ENCODE measurements at regions not wholly inside any gene's neighbourhood (a gene's known extent, or its start where the extent isn't known, plus 50 kb on each side); places are given as distances from the start of the nearest gene placed in this dataset.

DNA sequence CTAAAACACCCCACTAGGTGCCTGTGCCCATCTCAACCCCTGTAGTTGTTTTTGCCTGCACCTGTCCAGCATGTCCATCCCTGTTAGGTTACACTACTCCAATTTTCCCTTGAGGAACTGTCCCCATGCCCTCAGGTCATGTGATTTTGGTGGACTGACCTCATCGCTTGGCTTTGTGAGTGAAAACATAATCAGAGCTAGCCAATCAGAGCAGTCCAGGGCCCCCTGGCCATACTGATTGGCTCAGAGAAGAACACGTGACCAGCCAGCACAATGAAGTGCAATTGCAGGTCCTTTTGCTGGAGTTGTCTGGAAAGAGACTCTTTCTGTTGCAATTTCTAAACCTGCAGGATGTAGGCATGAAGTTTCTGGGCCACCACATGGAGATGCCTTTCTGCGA lies 303.3 kb upstream of the PROX1 start:
- H3K4me3 ChIP-seq: no peak overlapping the region
- no peaks in the 10 kb centered on the region for H3K36me3 ChIP-seq
- no peak for TF ChIP-seq CTCF (IDR thresholded peaks at IDR 0.05)
- no peaks in the 10 kb centered on the region for H3K9me3 ChIP-seq
- H3K4me1 ChIP-seq (ENCODE audit: control insufficient read depth in 1 of 2, low read depth in 2 of 2): no peaks in the 10 kb centered on the region
- ATAC-seq (ENCODE audit: insufficient number of reproducible peaks, low FRiP score, low read depth): no peak
- DNase-seq (ENCODE audit: low spot score): no peak
- no peaks in the 10 kb centered on the region for H3K27me3 ChIP-seq (replicated peaks; ENCODE audit: insufficient read depth)
- no peak overlapping the region for H3K27ac ChIP-seq

DNA sequence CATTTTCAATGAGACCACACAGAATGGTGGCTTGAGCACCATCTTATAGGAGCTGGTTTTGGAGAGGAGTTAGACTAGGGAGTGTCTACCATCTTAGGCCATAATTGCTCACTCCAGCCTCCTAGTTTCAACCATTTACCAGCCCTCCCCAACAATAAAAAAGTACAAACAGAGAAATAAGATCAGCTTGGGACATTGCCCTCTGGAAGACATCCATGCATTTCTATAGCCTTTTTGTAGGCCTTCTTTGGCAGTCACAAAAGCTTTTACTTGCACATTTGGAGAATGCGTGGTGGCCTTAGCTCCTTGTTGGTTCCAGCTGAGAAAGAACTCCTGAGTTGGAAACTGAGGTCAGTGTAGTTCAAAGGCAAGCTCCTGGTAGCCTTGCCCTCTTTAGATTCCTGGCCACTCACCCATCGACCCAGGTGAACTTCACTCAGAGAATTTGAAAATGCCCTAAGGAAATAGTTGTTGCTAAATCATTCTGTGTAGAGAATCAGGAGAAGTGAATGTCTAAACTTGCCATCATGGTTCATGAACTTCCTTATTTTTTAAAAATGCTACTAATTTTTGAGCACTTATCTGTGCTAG lies 301.7 kb upstream of the PROX1 start:
- no peak overlapping the region for H3K4me3 ChIP-seq
- no peaks in the 10 kb centered on the region for H3K27me3 ChIP-seq (replicated peaks; ENCODE audit: insufficient read depth)
- ATAC-seq (ENCODE audit: insufficient number of reproducible peaks, low FRiP score, low read depth): no peak
- no peak for DNase-seq (ENCODE audit: low spot score)
- H3K36me3 ChIP-seq: no peaks in the 10 kb centered on the region
- no peaks in the 10 kb centered on the region for H3K4me1 ChIP-seq (ENCODE audit: control insufficient read depth in 1 of 2, low read depth in 2 of 2)
- TF ChIP-seq CTCF (IDR thresholded peaks at IDR 0.05): no peak
- H3K27ac ChIP-seq: no peak overlapping the region
- no peaks in the 10 kb centered on the region for H3K9me3 ChIP-seq

DNA sequence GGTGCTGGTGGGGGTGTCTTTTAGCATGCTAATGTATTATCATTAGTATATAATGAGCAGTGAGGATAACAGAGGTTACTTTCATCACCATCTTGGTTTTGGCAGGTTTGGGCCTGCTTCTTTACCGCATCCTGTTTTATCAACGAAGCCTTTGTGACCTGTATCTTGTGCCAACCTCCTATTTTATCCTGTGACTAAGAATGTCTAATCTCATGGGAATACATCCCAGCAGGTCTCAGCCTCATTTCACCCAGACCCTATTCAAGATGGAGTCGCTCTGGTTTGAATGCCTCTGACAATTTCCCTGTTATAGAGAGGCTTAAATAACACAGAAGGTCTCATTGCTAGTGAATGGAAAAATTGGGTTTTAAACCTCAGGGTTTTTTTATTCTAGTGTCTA lies 300.8 kb upstream of the PROX1 start:
- no peak overlapping the region for H3K27ac ChIP-seq
- no peaks in the 10 kb centered on the region for H3K9me3 ChIP-seq
- ATAC-seq (ENCODE audit: insufficient number of reproducible peaks, low FRiP score, low read depth) (no peak), DNase-seq (ENCODE audit: low spot score) (no peak)
- no peaks in the 10 kb centered on the region for H3K4me1 ChIP-seq (ENCODE audit: control insufficient read depth in 1 of 2, low read depth in 2 of 2)
- H3K27me3 ChIP-seq (replicated peaks; ENCODE audit: insufficient read depth): no peaks in the 10 kb centered on the region
- no peaks in the 10 kb centered on the region for H3K36me3 ChIP-seq
- no peak overlapping the region for H3K4me3 ChIP-seq
- TF ChIP-seq CTCF (IDR thresholded peaks at IDR 0.05): no peak

DNA sequence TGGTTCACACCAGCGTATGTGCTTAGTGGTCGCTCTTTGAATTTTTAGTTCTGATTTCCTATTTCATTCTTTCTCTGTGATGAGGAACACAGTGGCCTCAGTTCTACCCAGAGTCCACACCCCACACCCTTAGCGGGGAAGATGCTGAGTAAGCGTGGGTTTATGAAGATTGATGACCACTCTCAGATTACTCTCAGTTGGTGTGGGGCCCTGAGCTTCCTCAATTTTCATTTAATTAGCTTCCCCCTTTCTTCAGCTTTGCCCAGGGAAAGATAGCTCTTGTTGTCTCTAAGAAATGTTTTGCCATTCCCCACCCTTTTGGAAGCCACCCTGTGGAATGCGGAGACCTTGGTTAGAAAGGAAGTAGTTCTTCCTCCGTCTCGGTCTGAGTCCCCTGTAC lies 299.9 kb upstream of the PROX1 start:
- H3K27me3 ChIP-seq (replicated peaks; ENCODE audit: insufficient read depth): no peaks in the 10 kb centered on the region
- no peak overlapping the region for H3K4me3 ChIP-seq
- H3K36me3 ChIP-seq: no peaks in the 10 kb centered on the region
- DNase-seq (ENCODE audit: low spot score) (no peak), ATAC-seq (ENCODE audit: insufficient number of reproducible peaks, low FRiP score, low read depth) (no peak)
- no peaks in the 10 kb centered on the region for H3K9me3 ChIP-seq
- H3K27ac ChIP-seq: no peak overlapping the region
- no peak for TF ChIP-seq CTCF (IDR thresholded peaks at IDR 0.05)
- no peaks in the 10 kb centered on the region for H3K4me1 ChIP-seq (ENCODE audit: control insufficient read depth in 1 of 2, low read depth in 2 of 2)

GRCh38 chr1:213688655-213689054 lies 299.1 kb upstream of the PROX1 start:
- DNase-seq (ENCODE audit: low spot score) (no peak), ATAC-seq (ENCODE audit: insufficient number of reproducible peaks, low FRiP score, low read depth) (no peak)
- H3K4me1 ChIP-seq (ENCODE audit: control insufficient read depth in 1 of 2, low read depth in 2 of 2): no peaks in the 10 kb centered on the region
- no peak overlapping the region for H3K27ac ChIP-seq
- no peaks in the 10 kb centered on the region for H3K36me3 ChIP-seq
- H3K27me3 ChIP-seq (replicated peaks; ENCODE audit: insufficient read depth): no peaks in the 10 kb centered on the region
- no peak for TF ChIP-seq CTCF (IDR thresholded peaks at IDR 0.05)
- H3K4me3 ChIP-seq: no peak overlapping the region
- H3K9me3 ChIP-seq: no peaks in the 10 kb centered on the region

Data from thoracic aorta (tissue), 2 donors.